GM13976 (cell line): ENCODE measurements at regions not wholly inside any gene's neighbourhood (a gene's known extent, or its start where the extent isn't known, plus 50 kb on each side); places are given as distances from the start of the nearest gene placed in this dataset.

Source experiments
- DNase-seq: peaks from one replicate; pipeline ENCODE4 v3.0.0; 2012; ENCODE audit warnings: low spot score
- CTCF ChIP-seq: IDR thresholded peaks from 2 replicates; pipeline ENCODE4 v1.5.1; 2012; ENCODE audit warnings: borderline replicate concordance, mild to moderate bottlenecking; ENCODE audit not compliant: insufficient read depth; ENCODE audit errors: extremely low read depth, missing control alignments, control extremely low read depth
- in situ Hi-C: fragments of 300-500 bp; cut with MboI; formaldehyde crosslinking; loops from one replicate; pipeline ENCODE4 v1.12.0; 2022; ENCODE audit warnings: low sequenced_read_pairs, mixed read lengths, inconsistent platforms; ENCODE audit not compliant: unreplicated experiment

GRCh38 chr3:102259663-102260062 is 175.2 kb upstream of the ZPLD1 start:
- TF ChIP-seq CTCF: no peak
- in situ Hi-C loops: no loop called here
- no peak for DNase-seq

GRCh38 chr3:102265720-102266119 is 169.1 kb upstream of the ZPLD1 start:
- in situ Hi-C loops: no loop called here
- DNase-seq: no peak
- TF ChIP-seq CTCF: no peak

- DNase-seq: no peak
- TF ChIP-seq CTCF: no peak
- in situ Hi-C loops: no loop called here
Measured at GRCh38 chr3:102269406-102269805, 165.4 kb upstream of the ZPLD1 start.

- no peak for TF ChIP-seq CTCF
- in situ Hi-C loops: no loop called here
- DNase-seq: no peak
Measured at GRCh38 chr3:102290241-102290640, 144.6 kb upstream of the ZPLD1 start.

- in situ Hi-C loops: no loop called here
- no peak for TF ChIP-seq CTCF
- DNase-seq: no peak
Measured at GRCh38 chr3:102295756-102296155, 139.1 kb upstream of the ZPLD1 start.

GRCh38 chr3:102297072-102297658 is 137.7 kb upstream of the ZPLD1 start:
- no peak for TF ChIP-seq CTCF
- DNase-seq: no peak
- in situ Hi-C loops: no loop called here

GRCh38 chr3:102299125-102299877 is 135.5 kb upstream of the ZPLD1 start:
- in situ Hi-C loops: no loop called here
- DNase-seq: no peak
- TF ChIP-seq CTCF: no peak
